ENCODE measurements at regions not wholly inside any gene's neighbourhood (a gene's known extent, or its start where the extent isn't known, plus 50 kb on each side); places are given as distances from the start of the nearest gene placed in this dataset.

GRCh38 chrX:14220386-14220944, 190.8 kb upstream of the GEMIN8 start:
- TF ChIP-seq CTCF (IDR thresholded peaks at IDR 0.05; ENCODE audit: low read depth, low read length): no peak
- no peak for DNase-seq (ENCODE audit: extremely low read depth, low read depth)

- no peak for DNase-seq (ENCODE audit: extremely low read depth, low read depth)
- TF ChIP-seq CTCF (IDR thresholded peaks at IDR 0.05; ENCODE audit: low read depth, low read length): no peak
These were observed 179.3 kb upstream of the GEMIN8 start for GRCh38 chrX:14209034-14209433.

GRCh38 chrX:14194711-14195110, 165.0 kb upstream of the GEMIN8 start:
- no peak for DNase-seq (ENCODE audit: extremely low read depth, low read depth)
- TF ChIP-seq CTCF (IDR thresholded peaks at IDR 0.05; ENCODE audit: low read depth, low read length): no peak

GRCh38 chrX:14193547-14193946, 163.9 kb upstream of the GEMIN8 start:
- TF ChIP-seq CTCF (IDR thresholded peaks at IDR 0.05; ENCODE audit: low read depth, low read length): no peak
- no peak for DNase-seq (ENCODE audit: extremely low read depth, low read depth)

GRCh38 chrX:14173873-14174272, 144.2 kb upstream of the GEMIN8 start:
- DNase-seq (ENCODE audit: extremely low read depth, low read depth): no peak
- TF ChIP-seq CTCF (IDR thresholded peaks at IDR 0.05; ENCODE audit: low read depth, low read length): no peak

- DNase-seq (ENCODE audit: extremely low read depth, low read depth): no peak
- no peak for TF ChIP-seq CTCF (IDR thresholded peaks at IDR 0.05; ENCODE audit: low read depth, low read length)
These were observed 135.1 kb upstream of the GEMIN8 start for GRCh38 chrX:14164828-14165227.

GRCh38 chrX:14125462-14125861, 95.8 kb upstream of the GEMIN8 start:
- no peak for DNase-seq (ENCODE audit: extremely low read depth, low read depth)
- no peak for TF ChIP-seq CTCF (IDR thresholded peaks at IDR 0.05; ENCODE audit: low read depth, low read length)

Data from AG09319 (cell line).